ENCODE measurements at regions not wholly inside any gene's neighbourhood (a gene's known extent, or its start where the extent isn't known, plus 50 kb on each side); places are given as distances from the start of the nearest gene placed in this dataset.

DNA sequence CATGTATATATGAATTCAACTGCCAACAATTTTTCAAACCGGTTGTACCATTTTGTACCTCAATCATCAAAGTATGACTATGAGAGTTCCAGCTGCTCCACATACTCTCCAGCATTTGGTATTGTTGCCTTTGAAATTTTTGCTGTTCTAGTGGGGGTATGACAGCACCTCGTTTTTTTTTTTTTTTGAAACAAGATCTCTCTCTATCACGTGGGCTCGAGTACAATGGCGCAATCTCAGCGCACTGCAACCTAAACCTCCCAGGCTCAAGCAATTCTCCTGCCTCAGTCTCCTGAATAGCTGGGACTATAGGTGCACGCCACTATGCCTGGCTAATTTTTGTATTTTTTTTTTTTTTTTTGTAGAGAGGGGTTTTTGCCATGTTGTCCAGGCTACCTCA is 144.7 kb upstream of the JARID2 start:
- no peaks in the 10 kb centered on the region for H3K9me3 Mint-ChIP-seq (ENCODE audit: unreplicated experiment)
- TF ChIP-seq CTCF (IDR thresholded peaks at IDR 0.05; ENCODE audit: insufficient read depth in 1 of 2, low read depth in 1 of 2, low read length in 1 of 2, severe bottlenecking in 1 of 2, unreplicated experiment in 1 of 2), result no peak
- no peak overlapping the region for H3K4me3 ChIP-seq (ENCODE audit: low read depth, low read length)
- no peaks in the 10 kb centered on the region for H3K27me3 Mint-ChIP-seq (ENCODE audit: insufficient read depth, unreplicated experiment)
- H3K4me3 Mint-ChIP-seq (ENCODE audit: unreplicated experiment), result no peak overlapping the region
- H3K27me3 ChIP-seq (replicated peaks; ENCODE audit: control insufficient read depth, insufficient read depth, low read length), result no peaks in the 10 kb centered on the region
- H3K36me3 Mint-ChIP-seq (ENCODE audit: insufficient read depth, unreplicated experiment), result no peaks in the 10 kb centered on the region
- H3K27ac Mint-ChIP-seq (ENCODE audit: unreplicated experiment), result no peak overlapping the region
- no peaks in the 10 kb centered on the region for H3K4me1 ChIP-seq
- intact Hi-C loops (cut with micrococcal nuclease; ENCODE audit: unreplicated experiment), result no loop called here
- no peaks in the 10 kb centered on the region for H3K36me3 ChIP-seq (ENCODE audit: control insufficient read depth, insufficient read depth, low read length)
- CTCF ChIA-PET, result no interaction called here
- POLR2A ChIA-PET, result no interaction called here
- H3K4me1 Mint-ChIP-seq (ENCODE audit: low read depth, unreplicated experiment), result no peaks in the 10 kb centered on the region
- DNase-seq, result no peak
- BruUV-seq (replicated peaks), result no TSS peak
- H3K9me3 ChIP-seq, result no peaks in the 10 kb centered on the region

GRCh38 chr6:15102241-15102640 is 143.6 kb upstream of the JARID2 start:
- Histone ChIP-seq H3K4me1 (no peaks in the 10 kb centered on the region), H3K27me3 (replicated peaks; ENCODE audit: control insufficient read depth, insufficient read depth, low read length) (no peaks in the 10 kb centered on the region), H3K36me3 (ENCODE audit: control insufficient read depth, insufficient read depth, low read length) (no peaks in the 10 kb centered on the region), H3K9me3 (no peaks in the 10 kb centered on the region), H3K4me3 (ENCODE audit: low read depth, low read length) (no peak overlapping the region)
- H3K36me3 Mint-ChIP-seq (ENCODE audit: insufficient read depth, unreplicated experiment), result no peaks in the 10 kb centered on the region
- DNase-seq, result no peak
- intact Hi-C loops (cut with micrococcal nuclease; ENCODE audit: unreplicated experiment), result no loop called here
- CTCF ChIA-PET, result no interaction called here
- H3K4me1 Mint-ChIP-seq (ENCODE audit: low read depth, unreplicated experiment), result no peaks in the 10 kb centered on the region
- no peaks in the 10 kb centered on the region for H3K9me3 Mint-ChIP-seq (ENCODE audit: unreplicated experiment)
- H3K27ac Mint-ChIP-seq (ENCODE audit: unreplicated experiment), result no peak overlapping the region
- no peak for TF ChIP-seq CTCF (IDR thresholded peaks at IDR 0.05; ENCODE audit: insufficient read depth in 1 of 2, low read depth in 1 of 2, low read length in 1 of 2, severe bottlenecking in 1 of 2, unreplicated experiment in 1 of 2)
- H3K27me3 Mint-ChIP-seq (ENCODE audit: insufficient read depth, unreplicated experiment), result no peaks in the 10 kb centered on the region
- POLR2A ChIA-PET, result no interaction called here
- BruUV-seq (replicated peaks), result no TSS peak
- no peak overlapping the region for H3K4me3 Mint-ChIP-seq (ENCODE audit: unreplicated experiment)

DNA sequence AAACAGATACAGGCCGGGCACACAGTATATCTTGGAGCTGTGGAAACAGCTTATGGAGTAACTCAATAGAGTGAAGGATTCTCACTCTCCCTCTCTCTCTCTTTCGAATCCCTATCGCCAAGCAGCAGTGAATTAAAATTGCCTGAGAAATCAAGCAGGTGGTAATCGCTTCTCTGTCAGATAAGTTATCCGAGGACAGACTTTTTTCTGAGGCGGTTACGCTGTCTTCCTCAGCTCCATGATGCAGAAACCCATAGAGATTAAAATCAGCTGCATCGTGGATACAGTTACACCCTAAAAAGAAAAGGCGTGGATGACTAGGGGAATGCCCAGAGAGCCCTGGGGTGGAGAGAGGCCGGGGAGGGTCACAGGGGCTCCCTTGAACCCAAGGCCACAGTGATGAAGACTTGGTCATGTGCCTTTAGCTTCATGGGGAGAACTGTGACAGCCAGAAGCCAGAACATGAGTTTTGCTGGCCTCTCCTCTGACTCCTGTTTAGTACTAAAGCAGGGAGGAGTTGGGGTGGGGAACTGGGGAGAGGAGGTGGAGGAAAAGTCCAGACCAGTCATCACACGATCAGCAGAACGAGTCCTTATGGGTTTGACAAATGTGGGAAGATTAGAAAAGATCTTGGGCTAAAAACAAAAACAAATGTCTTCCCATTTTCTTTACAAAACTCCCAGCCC is 138.8 kb upstream of the JARID2 start:
- ChIA-PET POLR2A (no interaction called here), CTCF (interaction anchor here (0.6 kb wide), 1 partner anchor 80 kb away, joined by 3 read pairs; no protein-coding TSS in a partner anchor)
- no TSS peak for BruUV-seq (replicated peaks)
- Mint-ChIP-seq H3K4me1 (ENCODE audit: low read depth, unreplicated experiment) (no peaks in the 10 kb centered on the region), H3K27ac (ENCODE audit: unreplicated experiment) (no peak overlapping the region), H3K27me3 (ENCODE audit: insufficient read depth, unreplicated experiment) (no peaks in the 10 kb centered on the region), H3K9me3 (ENCODE audit: unreplicated experiment) (no peaks in the 10 kb centered on the region), H3K4me3 (ENCODE audit: unreplicated experiment) (no peak overlapping the region), H3K36me3 (ENCODE audit: insufficient read depth, unreplicated experiment) (no peaks in the 10 kb centered on the region)
- no peak for TF ChIP-seq CTCF (IDR thresholded peaks at IDR 0.05; ENCODE audit: insufficient read depth in 1 of 2, low read depth in 1 of 2, low read length in 1 of 2, severe bottlenecking in 1 of 2, unreplicated experiment in 1 of 2)
- no peak for DNase-seq
- Histone ChIP-seq H3K27me3 (replicated peaks; ENCODE audit: control insufficient read depth, insufficient read depth, low read length) (no peaks in the 10 kb centered on the region), H3K36me3 (ENCODE audit: control insufficient read depth, insufficient read depth, low read length) (no peaks in the 10 kb centered on the region), H3K4me1 (no peaks in the 10 kb centered on the region), H3K9me3 (no peaks in the 10 kb centered on the region), H3K4me3 (ENCODE audit: low read depth, low read length) (no peak overlapping the region)
- intact Hi-C loops (cut with micrococcal nuclease; ENCODE audit: unreplicated experiment), result no loop called here

Measured in Caco-2 (cell line).